ENCODE measurements at regions not wholly inside any gene's neighbourhood (a gene's known extent, or its start where the extent isn't known, plus 50 kb on each side); places are given as distances from the start of the nearest gene placed in this dataset.
"Not testable (repeated sequence)": the region's sequence is repeated elsewhere in the genome, so short reads cannot be mapped to it uniquely, and the experiment has no call there.

DNA sequence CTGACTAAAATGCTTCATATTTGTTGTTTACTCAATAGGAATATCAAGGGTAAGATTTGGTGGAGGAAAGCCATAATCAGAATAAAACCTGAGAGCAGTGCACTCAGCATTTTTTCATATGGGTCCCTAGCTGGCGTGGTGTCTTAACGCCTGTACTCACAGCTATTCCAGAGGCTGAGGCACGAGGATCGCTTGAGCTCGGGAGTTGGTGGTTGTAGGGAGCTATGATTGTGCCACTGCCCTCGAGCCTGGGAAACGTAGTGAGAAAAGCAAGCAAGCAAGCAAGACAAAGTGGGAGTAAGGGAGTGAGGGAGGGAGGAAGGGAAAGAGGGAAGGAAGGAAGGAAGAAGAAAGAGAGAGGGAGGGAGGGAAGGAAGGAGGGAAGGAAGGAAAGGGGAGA, 242.5 kb downstream of the OR4C45 start:
- no peaks in the 10 kb centered on the region for H3K79me2 ChIP-seq (ENCODE audit: low read length)
- H3K27me3 ChIP-seq (replicated peaks; ENCODE audit: insufficient read depth, low read length), result no peaks in the 10 kb centered on the region
- no peaks in the 10 kb centered on the region for H3K36me3 ChIP-seq (replicated peaks; ENCODE audit: insufficient read depth, low read length)
- H3K27ac ChIP-seq (ENCODE audit: low read length), result no peak overlapping the region
- H3K4me3 ChIP-seq (ENCODE audit: low read length), result no peak overlapping the region
- no peaks in the 10 kb centered on the region for H3K9me2 ChIP-seq (replicated peaks; ENCODE audit: insufficient read depth, low read length)
- H3K9ac ChIP-seq (ENCODE audit: low read length), result no peak overlapping the region
- H3F3A ChIP-seq (ENCODE audit: insufficient read depth, low read length), result no peaks in the 10 kb centered on the region
- no peak overlapping the region for H3K4me2 ChIP-seq (ENCODE audit: low read depth, low read length)
- no peaks in the 10 kb centered on the region for H3K9me3 ChIP-seq (replicated peaks; ENCODE audit: insufficient read depth, low read length)
- H2AFZ ChIP-seq (ENCODE audit: low read length), result no peak overlapping the region
- no peak for TF ChIP-seq EZH2 (optimal IDR thresholded peaks at IDR 0.05; ENCODE audit: low read depth, low read length)
- TF ChIP-seq, protein P1, sequence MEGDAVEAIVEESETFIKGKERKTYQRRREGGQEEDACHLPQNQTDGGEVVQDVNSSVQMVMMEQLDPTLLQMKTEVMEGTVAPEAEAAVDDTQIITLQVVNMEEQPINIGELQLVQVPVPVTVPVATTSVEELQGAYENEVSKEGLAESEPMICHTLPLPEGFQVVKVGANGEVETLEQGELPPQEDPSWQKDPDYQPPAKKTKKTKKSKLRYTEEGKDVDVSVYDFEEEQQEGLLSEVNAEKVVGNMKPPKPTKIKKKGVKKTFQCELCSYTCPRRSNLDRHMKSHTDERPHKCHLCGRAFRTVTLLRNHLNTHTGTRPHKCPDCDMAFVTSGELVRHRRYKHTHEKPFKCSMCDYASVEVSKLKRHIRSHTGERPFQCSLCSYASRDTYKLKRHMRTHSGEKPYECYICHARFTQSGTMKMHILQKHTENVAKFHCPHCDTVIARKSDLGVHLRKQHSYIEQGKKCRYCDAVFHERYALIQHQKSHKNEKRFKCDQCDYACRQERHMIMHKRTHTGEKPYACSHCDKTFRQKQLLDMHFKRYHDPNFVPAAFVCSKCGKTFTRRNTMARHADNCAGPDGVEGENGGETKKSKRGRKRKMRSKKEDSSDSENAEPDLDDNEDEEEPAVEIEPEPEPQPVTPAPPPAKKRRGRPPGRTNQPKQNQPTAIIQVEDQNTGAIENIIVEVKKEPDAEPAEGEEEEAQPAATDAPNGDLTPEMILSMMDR (IDR thresholded peaks at IDR 0.05; ENCODE audit: low read length), result no peak
- TF ChIP-seq EZH2phosphoT487 (IDR thresholded peaks at IDR 0.05; ENCODE audit: low read length), result no peak
- no peaks in the 10 kb centered on the region for H4K20me1 ChIP-seq (ENCODE audit: insufficient read depth, low read length)
- no peak for DNase-seq
- no peaks in the 10 kb centered on the region for H3K4me1 ChIP-seq (ENCODE audit: low read length)

DNA sequence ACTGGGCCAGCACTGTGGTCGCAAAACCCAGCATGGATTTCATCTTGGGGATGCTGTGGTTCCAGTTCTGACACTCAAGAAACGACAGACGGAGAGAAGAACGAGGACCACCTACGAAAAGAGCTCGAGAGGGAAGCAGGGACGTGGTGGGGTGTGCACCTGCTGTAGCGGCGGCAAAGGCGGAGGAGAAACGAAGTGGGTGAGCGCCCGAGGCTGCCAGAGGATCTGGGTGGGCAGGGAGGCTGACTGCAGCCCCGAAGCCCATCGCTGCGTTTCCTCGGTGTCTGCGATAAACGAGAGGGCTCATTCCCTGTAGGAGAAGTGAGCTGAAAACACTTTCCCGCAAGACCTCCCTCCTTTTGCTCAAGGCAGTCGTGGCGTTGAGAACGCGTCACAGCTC, 246.1 kb downstream of the OR4C45 start:
- H3K27me3 ChIP-seq (replicated peaks; ENCODE audit: insufficient read depth, low read length), result no peaks in the 10 kb centered on the region
- no peak for DNase-seq
- no peaks in the 10 kb centered on the region for H3K9me2 ChIP-seq (replicated peaks; ENCODE audit: insufficient read depth, low read length)
- TF ChIP-seq EZH2phosphoT487 (IDR thresholded peaks at IDR 0.05; ENCODE audit: low read length) (no peak), EZH2 (optimal IDR thresholded peaks at IDR 0.05; ENCODE audit: low read depth, low read length) (no peak)
- TF ChIP-seq, protein P1 (IDR thresholded peaks at IDR 0.05; ENCODE audit: low read length), result no peak
- no peaks in the 10 kb centered on the region for H4K20me1 ChIP-seq (ENCODE audit: insufficient read depth, low read length)
- no peak overlapping the region for H3K9ac ChIP-seq (ENCODE audit: low read length)
- H3K27ac ChIP-seq (ENCODE audit: low read length), result no peak overlapping the region
- H3K4me2 ChIP-seq (ENCODE audit: low read depth, low read length), result no peak overlapping the region
- H3K79me2 ChIP-seq (ENCODE audit: low read length), result no peaks in the 10 kb centered on the region
- no peak overlapping the region for H3K4me3 ChIP-seq (ENCODE audit: low read length)
- no peaks in the 10 kb centered on the region for H3K4me1 ChIP-seq (ENCODE audit: low read length)
- H3K36me3 ChIP-seq (replicated peaks; ENCODE audit: insufficient read depth, low read length), result no peaks in the 10 kb centered on the region
- H3F3A ChIP-seq (ENCODE audit: insufficient read depth, low read length), result no peaks in the 10 kb centered on the region
- no peak overlapping the region for H2AFZ ChIP-seq (ENCODE audit: low read length)
- no peaks in the 10 kb centered on the region for H3K9me3 ChIP-seq (replicated peaks; ENCODE audit: insufficient read depth, low read length)

DNA sequence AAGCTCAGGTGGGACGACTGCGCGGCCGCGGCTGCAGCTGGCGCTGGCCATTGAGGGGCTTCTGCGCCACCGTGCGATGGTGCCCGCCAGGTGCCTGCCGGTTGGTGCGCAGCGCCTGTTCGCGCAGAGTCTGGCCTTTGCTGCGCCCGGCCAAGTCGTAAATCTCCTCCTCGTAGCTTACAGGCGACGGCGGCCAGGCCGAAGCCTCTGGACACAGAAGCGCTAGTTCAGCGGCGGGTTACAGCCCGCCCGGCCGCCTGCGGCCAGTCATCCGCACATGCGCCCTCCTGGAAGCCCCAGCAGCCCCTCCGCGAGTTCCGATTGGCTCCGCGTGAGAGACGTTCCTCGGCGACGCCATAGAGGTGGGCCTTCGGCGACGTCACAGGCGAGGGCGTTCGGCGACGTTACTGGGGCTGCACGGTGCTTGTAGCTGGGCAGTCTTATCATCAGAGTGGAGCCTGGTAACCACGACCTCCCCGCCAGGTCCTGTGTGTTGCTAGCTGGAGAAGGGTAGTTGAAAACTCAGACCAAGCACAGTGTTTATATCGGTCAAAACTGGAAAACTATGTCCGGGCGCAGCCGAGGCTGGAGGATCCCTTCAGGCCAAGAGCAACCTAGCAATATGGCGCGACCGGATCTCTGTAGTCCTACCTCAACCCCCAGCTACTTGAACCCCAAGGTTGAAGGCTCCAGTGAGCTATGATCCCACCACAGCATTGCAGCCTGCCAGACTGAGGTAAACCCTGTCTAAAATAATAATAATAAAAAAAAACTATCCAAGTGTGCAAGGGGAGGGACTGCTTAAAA, 265.7 kb downstream of the OR4C45 start:
- Histone ChIP-seq H3K9me3 (replicated peaks; ENCODE audit: insufficient read depth, low read length) (no peaks in the 10 kb centered on the region), H3K27ac (ENCODE audit: low read length) (no peak overlapping the region), H3K4me3 (ENCODE audit: low read length) (no peak overlapping the region), H3K4me2 (ENCODE audit: low read depth, low read length) (no peak overlapping the region), H4K20me1 (ENCODE audit: insufficient read depth, low read length) (no peaks in the 10 kb centered on the region), H3K27me3 (replicated peaks; ENCODE audit: insufficient read depth, low read length) (no peaks in the 10 kb centered on the region), H3F3A (ENCODE audit: insufficient read depth, low read length) (no peaks in the 10 kb centered on the region), H3K36me3 (replicated peaks; ENCODE audit: insufficient read depth, low read length) (no peaks in the 10 kb centered on the region), H3K9ac (ENCODE audit: low read length) (no peak overlapping the region), H3K4me1 (ENCODE audit: low read length) (no peaks in the 10 kb centered on the region), H3K9me2 (replicated peaks; ENCODE audit: insufficient read depth, low read length) (no peaks in the 10 kb centered on the region), H3K79me2 (ENCODE audit: low read length) (no peaks in the 10 kb centered on the region), H2AFZ (ENCODE audit: low read length) (no peak overlapping the region)
- no peak for DNase-seq
- TF ChIP-seq EZH2 (optimal IDR thresholded peaks at IDR 0.05; ENCODE audit: low read depth, low read length) (no peak), EZH2phosphoT487 (IDR thresholded peaks at IDR 0.05; ENCODE audit: low read length) (no peak)
- TF ChIP-seq, protein P1 (IDR thresholded peaks at IDR 0.05; ENCODE audit: low read length), result no peak

DNA sequence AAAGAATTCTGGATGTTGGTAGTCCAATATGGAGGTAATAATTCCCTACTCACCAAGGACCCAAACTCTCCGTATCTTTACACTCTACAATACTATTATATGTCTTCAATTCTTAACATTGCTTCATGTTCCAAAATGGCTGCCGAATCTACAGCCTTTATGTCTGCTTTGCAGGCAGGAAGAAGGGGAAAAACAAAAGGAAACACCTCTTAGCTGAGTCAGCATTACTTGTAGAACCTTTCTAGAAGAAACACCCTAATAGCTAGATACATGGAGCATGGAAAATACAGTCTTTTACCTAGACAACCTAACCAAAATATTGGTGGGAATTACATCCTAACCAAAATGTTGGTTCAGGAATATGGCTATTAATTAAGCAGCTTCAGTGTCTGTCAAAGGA, 298.0 kb downstream of the OR4C45 start:
- not testable (repeated sequence) for H3K9me3 ChIP-seq (replicated peaks; ENCODE audit: insufficient read depth, low read length); H3K79me2 ChIP-seq (ENCODE audit: low read length); H4K20me1 ChIP-seq (ENCODE audit: insufficient read depth, low read length); H3K27ac ChIP-seq (ENCODE audit: low read length); DNase-seq; H3K4me2 ChIP-seq (ENCODE audit: low read depth, low read length); H3F3A ChIP-seq (ENCODE audit: insufficient read depth, low read length); H3K9me2 ChIP-seq (replicated peaks; ENCODE audit: insufficient read depth, low read length); H3K4me3 ChIP-seq (ENCODE audit: low read length); H2AFZ ChIP-seq (ENCODE audit: low read length); H3K9ac ChIP-seq (ENCODE audit: low read length); H3K4me1 ChIP-seq (ENCODE audit: low read length); H3K27me3 ChIP-seq (replicated peaks; ENCODE audit: insufficient read depth, low read length); H3K36me3 ChIP-seq (replicated peaks; ENCODE audit: insufficient read depth, low read length)

All from MM.1S (cell line).